Endothelial cell of umbilical vein (primary cell): ENCODE measurements at regions not wholly inside any gene's neighbourhood (a gene's known extent, or its start where the extent isn't known, plus 50 kb on each side); places are given as distances from the start of the nearest gene placed in this dataset.

Source experiments
- CTCF ChIP-seq, 2 donors: IDR thresholded peaks; 1 replicate in 1 of 2; 2 replicates in 1 of 2; pipeline ENCODE4 v1.5.1; 2011; ENCODE audit warnings: low read length in 2 of 2, mild to moderate bottlenecking in 2 of 2, moderate library complexity in 2 of 2, control low read depth in 1 of 2, inconsistent platforms in 1 of 2, low read depth in 1 of 2; ENCODE audit not compliant: insufficient read depth in 1 of 2; ENCODE audit errors: extremely low read depth in 1 of 2
- EZH2 ChIP-seq: IDR thresholded peaks from 2 replicates; pipeline ENCODE4 v1.6.1; 2012; ENCODE audit warnings: borderline replicate concordance, low read depth, mild to moderate bottlenecking, moderate library complexity, low read length, inconsistent platforms; ENCODE audit not compliant: severe bottlenecking
- FOS ChIP-seq: IDR thresholded peaks from 2 replicates; pipeline ENCODE4 v1.6.1; 2011; ENCODE audit warnings: mild to moderate bottlenecking, low read length, moderate library complexity, borderline replicate concordance; ENCODE audit not compliant: insufficient read depth
- JUN ChIP-seq: IDR thresholded peaks from 2 replicates; pipeline ENCODE4 v1.6.1; 2011; ENCODE audit warnings: borderline replicate concordance, low read depth; ENCODE audit not compliant: insufficient read length, insufficient read depth
- MYC ChIP-seq: IDR thresholded peaks from one replicate; pipeline ENCODE4 v1.6.1; 2011; ENCODE audit warnings: mild to moderate bottlenecking, low read depth, low read length
- POLR2A ChIP-seq: IDR thresholded peaks from 2 replicates; pipeline ENCODE4 v1.6.1; 2012; ENCODE audit warnings: low read depth, mild to moderate bottlenecking, control low read depth, low read length
- POLR2AphosphoS5 ChIP-seq: IDR thresholded peaks from 2 replicates; pipeline ENCODE4 v1.6.1; 2012; ENCODE audit warnings: low read depth, mild to moderate bottlenecking, control low read depth, low read length, moderate library complexity; ENCODE audit not compliant: insufficient read depth
- TF ChIP-seq, protein P1 (sequence below): IDR thresholded peaks from 2 replicates; pipeline ENCODE4 v1.6.1; 2011; ENCODE audit not compliant: insufficient read depth, insufficient read length

DNA sequence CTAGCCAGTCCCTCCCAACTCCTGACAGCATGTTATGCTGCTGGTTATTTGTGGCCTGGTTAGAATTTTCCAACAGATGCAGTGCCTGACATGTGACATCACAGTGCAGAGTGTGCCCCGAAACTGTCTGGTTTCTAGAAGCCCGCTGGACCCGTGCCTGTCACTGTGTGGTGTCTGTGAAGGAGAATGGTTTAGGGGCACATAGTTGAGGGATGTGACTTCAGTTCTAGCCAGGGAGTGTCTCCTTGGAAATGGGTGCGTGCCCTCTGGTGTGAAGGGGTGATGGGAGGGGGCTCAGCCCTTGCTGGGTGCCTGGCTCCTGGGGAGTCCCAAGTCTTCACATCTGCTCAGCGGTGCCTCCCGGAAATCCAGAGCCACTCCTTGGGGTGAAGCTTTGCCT lies 303.6 kb downstream of the GLRX3 start:
- TF ChIP-seq POLR2A (no peak), CTCF (IDR thresholded peaks at IDR 0.05; ENCODE audit: extremely low read depth in 1 of 2, insufficient read depth in 1 of 2, low read depth in 1 of 2, low read length in 2 of 2) (no peak), POLR2AphosphoS5 (no peak), EZH2 (no peak), MYC (no peak), JUN (no peak), FOS (no peak)
- TF ChIP-seq, protein P1, sequence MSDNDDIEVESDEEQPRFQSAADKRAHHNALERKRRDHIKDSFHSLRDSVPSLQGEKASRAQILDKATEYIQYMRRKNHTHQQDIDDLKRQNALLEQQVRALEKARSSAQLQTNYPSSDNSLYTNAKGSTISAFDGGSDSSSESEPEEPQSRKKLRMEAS = no peak
